HG02588 (cell line): ENCODE measurements at regions not wholly inside any gene's neighbourhood (a gene's known extent, or its start where the extent isn't known, plus 50 kb on each side); places are given as distances from the start of the nearest gene placed in this dataset.

Experiments used
- ATAC-seq: cut with Tn5 transposase; IDR thresholded peaks from one replicate; pipeline ENCODE4 v1.9.1; 2021; ENCODE audit warnings: mild to moderate bottlenecking, moderate library complexity; ENCODE audit not compliant: unreplicated experiment

- ATAC-seq = no peak
These were observed 910.4 kb downstream of the METTL15 start for GRCh38 chr11:29018631-29019030.

- ATAC-seq = no peak
These were observed 909.8 kb downstream of the METTL15 start for GRCh38 chr11:29017941-29018340.

GRCh38 chr11:29012507-29012906, 904.3 kb downstream of the METTL15 start:
- ATAC-seq = no peak

- no peak for ATAC-seq
These were observed 901.2 kb downstream of the METTL15 start for GRCh38 chr11:29009426-29009825.

- ATAC-seq = no peak
These were observed 900.3 kb downstream of the METTL15 start for GRCh38 chr11:29008481-29008880.

GRCh38 chr11:29006668-29007067, 898.5 kb downstream of the METTL15 start:
- no peak for ATAC-seq

- no peak for ATAC-seq
These were observed 897.3 kb downstream of the METTL15 start for GRCh38 chr11:29005401-29005980.

- ATAC-seq = no peak
These were observed 894.6 kb downstream of the METTL15 start for GRCh38 chr11:29002816-29003215.

- ATAC-seq = no peak
These were observed 891.4 kb downstream of the METTL15 start for GRCh38 chr11:28999620-29000019.

- no peak for ATAC-seq
These were observed 884.8 kb downstream of the METTL15 start for GRCh38 chr11:28992996-28993395.

GRCh38 chr11:28984231-28984630, 876.0 kb downstream of the METTL15 start:
- no peak for ATAC-seq

- no peak for ATAC-seq
These were observed 875.6 kb downstream of the METTL15 start for GRCh38 chr11:28983780-28984179.

GRCh38 chr11:28981381-28981780, 873.2 kb downstream of the METTL15 start:
- ATAC-seq = no peak

- ATAC-seq = no peak
These were observed 868.6 kb downstream of the METTL15 start for GRCh38 chr11:28976801-28977145.

GRCh38 chr11:28976012-28976800, 868.0 kb downstream of the METTL15 start:
- no peak for ATAC-seq

GRCh38 chr11:28969832-28970231, 861.6 kb downstream of the METTL15 start:
- no peak for ATAC-seq

GRCh38 chr11:28966951-28967350, 858.8 kb downstream of the METTL15 start:
- no peak for ATAC-seq

GRCh38 chr11:28965819-28966218, 857.6 kb downstream of the METTL15 start:
- no peak for ATAC-seq

GRCh38 chr11:28964811-28965210, 856.6 kb downstream of the METTL15 start:
- ATAC-seq = no peak

- no peak for ATAC-seq
These were observed 855.0 kb downstream of the METTL15 start for GRCh38 chr11:28963187-28963586.

- no peak for ATAC-seq
These were observed 854.3 kb downstream of the METTL15 start for GRCh38 chr11:28962502-28962901.

- ATAC-seq = no peak
These were observed 853.5 kb downstream of the METTL15 start for GRCh38 chr11:28961726-28962125.

- ATAC-seq = no peak
These were observed 848.3 kb downstream of the METTL15 start for GRCh38 chr11:28956446-28956845.
